GM19397 (cell line): ENCODE measurements at regions not wholly inside any gene's neighbourhood (a gene's known extent, or its start where the extent isn't known, plus 50 kb on each side); places are given as distances from the start of the nearest gene placed in this dataset.

ENCODE experiments used
- ATAC-seq: cut with Tn5 transposase; IDR thresholded peaks from one replicate; pipeline ENCODE4 v1.9.1; 2021; ENCODE audit warnings: mild to moderate bottlenecking, moderate library complexity; ENCODE audit not compliant: unreplicated experiment

- ATAC-seq = no peak
Observed at GRCh38 chr5:1669276-1670155, 130.1 kb downstream of the MRPL36 start.

- ATAC-seq = no peak
Observed at GRCh38 chr5:1668141-1668721, 131.4 kb downstream of the MRPL36 start.

GRCh38 chr5:1667648-1668140 lies 131.9 kb downstream of the MRPL36 start:
- ATAC-seq = no peak

GRCh38 chr5:1666812-1667588 lies 132.6 kb downstream of the MRPL36 start:
- ATAC-seq = no peak

GRCh38 chr5:1666221-1666620 lies 133.4 kb downstream of the MRPL36 start:
- no peak for ATAC-seq

- ATAC-seq = no peak
Observed at GRCh38 chr5:1665803-1666202, 133.8 kb downstream of the MRPL36 start.

GRCh38 chr5:1665231-1665630 lies 134.4 kb downstream of the MRPL36 start:
- no peak for ATAC-seq

GRCh38 chr5:1663186-1663585 lies 136.5 kb downstream of the MRPL36 start:
- ATAC-seq = no peak

- ATAC-seq = no peak
Observed at GRCh38 chr5:1662559-1663085, 137.0 kb downstream of the MRPL36 start.

- ATAC-seq = no peak
Observed at GRCh38 chr5:1661831-1662558, 137.6 kb downstream of the MRPL36 start.

GRCh38 chr5:1661311-1661710 lies 137.6 kb upstream of the LPCAT1 start:
- ATAC-seq = no peak

GRCh38 chr5:1660511-1660910 lies 136.8 kb upstream of the LPCAT1 start:
- ATAC-seq = no peak

GRCh38 chr5:1660001-1660400 lies 136.2 kb upstream of the LPCAT1 start:
- no peak for ATAC-seq

- ATAC-seq = no peak
Observed at GRCh38 chr5:1659100-1659981, 135.6 kb upstream of the LPCAT1 start.

GRCh38 chr5:1658665-1659064 lies 134.9 kb upstream of the LPCAT1 start:
- ATAC-seq = no peak

GRCh38 chr5:1657161-1657741 lies 133.5 kb upstream of the LPCAT1 start:
- ATAC-seq = no peak

GRCh38 chr5:1656271-1656975 lies 132.7 kb upstream of the LPCAT1 start:
- ATAC-seq = no peak

GRCh38 chr5:1655496-1656270 lies 131.9 kb upstream of the LPCAT1 start:
- no peak for ATAC-seq
